BJ (cell line): ENCODE measurements at regions not wholly inside any gene's neighbourhood (a gene's known extent, or its start where the extent isn't known, plus 50 kb on each side); places are given as distances from the start of the nearest gene placed in this dataset.

Source experiments
- CTCF ChIA-PET: fragments of 350-600 bp; formaldehyde crosslinking; extraction: SDS; loops from one replicate; lab custom pipeline; 2021; ENCODE audit warnings: antibody characterized with exemption, inconsistent platforms; lab: Yijun Ruan, JAX
- POLR2A ChIA-PET: fragments of 300-600 bp; sonication (Branson Sonifier 250); formaldehyde crosslinking; extraction: SDS; loops from one replicate; lab custom pipeline; 2021; ENCODE audit warnings: antibody characterized with exemption; lab: Charles Lee
- DNase-seq: peaks from one replicate; pipeline ENCODE4 v3.0.0-alpha.2; 2011; ENCODE audit warnings: low read depth
- H3K27me3 ChIP-seq: 2 replicates; pipeline ENCODE4 v1.6.0; 2011; ENCODE audit warnings: low read length; ENCODE audit not compliant: control insufficient read depth, insufficient read depth
- H3K36me3 ChIP-seq: 2 replicates; pipeline ENCODE4 v1.5.1; 2011; ENCODE audit warnings: low read length; ENCODE audit not compliant: control insufficient read depth, insufficient read depth
- H3K4me3 ChIP-seq: 2 replicates; pipeline ENCODE4 v1.5.1; 2011; ENCODE audit warnings: low read depth, mild to moderate bottlenecking, control low read depth, low read length
- CTCF ChIP-seq: IDR thresholded peaks from 2 replicates; pipeline ENCODE4 v1.5.1; 2011; ENCODE audit warnings: low read depth, mild to moderate bottlenecking, control low read depth, inconsistent platforms, low read length, moderate library complexity; ENCODE audit not compliant: insufficient read depth

- no peak overlapping the region for H3K4me3 ChIP-seq
- no peak for TF ChIP-seq CTCF
- DNase-seq = no peak
- no peaks in the 10 kb centered on the region for H3K27me3 ChIP-seq
- no peaks in the 10 kb centered on the region for H3K36me3 ChIP-seq
- CTCF ChIA-PET = no interaction called here
- POLR2A ChIA-PET = no interaction called here
These were observed 460.3 kb upstream of the PRKX start for GRCh38 chrX:4173743-4174142.

- Histone ChIP-seq H3K36me3 (no peaks in the 10 kb centered on the region), H3K27me3 (no peaks in the 10 kb centered on the region), H3K4me3 (no peak overlapping the region)
- ChIA-PET POLR2A (no interaction called here), CTCF (no interaction called here)
- TF ChIP-seq CTCF = no peak
- no peak for DNase-seq
These were observed 438.3 kb upstream of the PRKX start for GRCh38 chrX:4151798-4152197.

GRCh38 chrX:4150259-4150658, 436.8 kb upstream of the PRKX start:
- TF ChIP-seq CTCF = no peak
- ChIA-PET CTCF (no interaction called here), POLR2A (no interaction called here)
- Histone ChIP-seq H3K4me3 (no peak overlapping the region), H3K27me3 (no peaks in the 10 kb centered on the region), H3K36me3 (no peaks in the 10 kb centered on the region)
- DNase-seq = no peak

- no peaks in the 10 kb centered on the region for H3K36me3 ChIP-seq
- no peaks in the 10 kb centered on the region for H3K27me3 ChIP-seq
- ChIA-PET POLR2A (no interaction called here), CTCF (no interaction called here)
- no peak overlapping the region for H3K4me3 ChIP-seq
- no peak for DNase-seq
- TF ChIP-seq CTCF = no peak
These were observed 416.2 kb upstream of the PRKX start for GRCh38 chrX:4129626-4130025.

GRCh38 chrX:4118666-4119530, 405.4 kb upstream of the PRKX start:
- TF ChIP-seq CTCF = no peak
- no peak for DNase-seq
- no peaks in the 10 kb centered on the region for H3K27me3 ChIP-seq
- no peaks in the 10 kb centered on the region for H3K36me3 ChIP-seq
- CTCF ChIA-PET = no interaction called here
- no peak overlapping the region for H3K4me3 ChIP-seq
- POLR2A ChIA-PET = no interaction called here
